ENCODE measurements at regions not wholly inside any gene's neighbourhood (a gene's known extent, or its start where the extent isn't known, plus 50 kb on each side); places are given as distances from the start of the nearest gene placed in this dataset.

DNA sequence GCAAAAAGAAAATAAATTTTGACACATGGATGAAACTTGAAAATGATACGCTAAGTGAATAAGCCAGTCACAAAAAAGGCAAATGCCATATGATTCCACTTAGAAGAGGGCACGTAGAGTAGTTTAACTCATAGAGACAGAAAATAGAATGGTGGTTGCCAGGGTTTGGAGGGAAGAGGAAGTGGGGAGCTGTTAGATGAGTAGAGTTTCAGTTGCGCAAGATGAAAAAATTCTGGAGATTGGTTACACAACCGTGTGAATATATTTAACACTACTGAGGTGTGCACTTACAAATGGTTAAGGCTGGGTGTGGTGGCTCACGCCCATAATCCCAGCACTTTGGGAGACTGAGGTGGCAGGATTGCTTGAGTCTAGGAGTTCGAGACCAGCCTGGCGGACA is 93.4 kb upstream of the TMEM132E start:
- no peak overlapping the region for H3K4me3 Mint-ChIP-seq
- H3T11ph ChIP-seq (ENCODE audit: low read length): no peak overlapping the region
- no peaks in the 10 kb centered on the region for H3K36me3 Mint-ChIP-seq (ENCODE audit: insufficient read depth in 1 of 3, low read depth in 3 of 3)

More for the DNA sequence above, 93.4 kb upstream of the TMEM132E start:
- Mint-ChIP-seq H3K9me3 (no peaks in the 10 kb centered on the region), H3K4me1 (peaks cover 3 to 12% of the 10 kb centered on the region in 2 experiments), H3K27ac (no peak overlapping the region), H3K27me3 (ENCODE audit: low read depth) (peaks cover 37% of the 10 kb centered on the region)
- H3K27ac ChIP-seq (ENCODE audit: insufficient read length, low read depth, low read length): no peak overlapping the region
- H3K23ac ChIP-seq (ENCODE audit: insufficient read length, low read depth, low read length): no peak overlapping the region
- H4K91ac ChIP-seq (ENCODE audit: insufficient read length, low read depth, low read length): no peak overlapping the region
- H4K5ac ChIP-seq (ENCODE audit: insufficient read length, low read depth, low read length): no peak overlapping the region
- no peaks in the 10 kb centered on the region for H3K23me2 ChIP-seq (ENCODE audit: insufficient read length, low read depth, low read length, poor library complexity, severe bottlenecking)
- H2BK15ac ChIP-seq (ENCODE audit: low read depth, low read length): no peak overlapping the region
- no peak overlapping the region for H2AK5ac ChIP-seq (ENCODE audit: insufficient read length, low read length)
- no peak overlapping the region for H2BK5ac ChIP-seq (ENCODE audit: insufficient read length, low read length)
- H3K18ac ChIP-seq (ENCODE audit: insufficient read length, low read depth, low read length): no peak overlapping the region
- no peak overlapping the region for H3K4me2 ChIP-seq (ENCODE audit: insufficient read depth, insufficient read length, low read length)
- H3K79me1 ChIP-seq (ENCODE audit: insufficient read depth, low read depth, low read length, poor library complexity, severe bottlenecking): no peaks in the 10 kb centered on the region
- no peak overlapping the region for H2BK120ac ChIP-seq (ENCODE audit: low read depth, low read length, poor library complexity, severe bottlenecking)
- H2AFZ ChIP-seq (ENCODE audit: low read length): no peak overlapping the region
- no peak overlapping the region for H3K9ac ChIP-seq (ENCODE audit: extremely low read depth, insufficient read length, low read length)
- no peak overlapping the region for H3K14ac ChIP-seq (ENCODE audit: insufficient read depth, low read length)
- H3K56ac ChIP-seq (ENCODE audit: insufficient read length, low read depth, low read length): no peak overlapping the region
- no peak overlapping the region for H4K8ac ChIP-seq (replicated peaks; ENCODE audit: insufficient read length, low read depth, low read length)
- TF ChIP-seq, protein P1, sequence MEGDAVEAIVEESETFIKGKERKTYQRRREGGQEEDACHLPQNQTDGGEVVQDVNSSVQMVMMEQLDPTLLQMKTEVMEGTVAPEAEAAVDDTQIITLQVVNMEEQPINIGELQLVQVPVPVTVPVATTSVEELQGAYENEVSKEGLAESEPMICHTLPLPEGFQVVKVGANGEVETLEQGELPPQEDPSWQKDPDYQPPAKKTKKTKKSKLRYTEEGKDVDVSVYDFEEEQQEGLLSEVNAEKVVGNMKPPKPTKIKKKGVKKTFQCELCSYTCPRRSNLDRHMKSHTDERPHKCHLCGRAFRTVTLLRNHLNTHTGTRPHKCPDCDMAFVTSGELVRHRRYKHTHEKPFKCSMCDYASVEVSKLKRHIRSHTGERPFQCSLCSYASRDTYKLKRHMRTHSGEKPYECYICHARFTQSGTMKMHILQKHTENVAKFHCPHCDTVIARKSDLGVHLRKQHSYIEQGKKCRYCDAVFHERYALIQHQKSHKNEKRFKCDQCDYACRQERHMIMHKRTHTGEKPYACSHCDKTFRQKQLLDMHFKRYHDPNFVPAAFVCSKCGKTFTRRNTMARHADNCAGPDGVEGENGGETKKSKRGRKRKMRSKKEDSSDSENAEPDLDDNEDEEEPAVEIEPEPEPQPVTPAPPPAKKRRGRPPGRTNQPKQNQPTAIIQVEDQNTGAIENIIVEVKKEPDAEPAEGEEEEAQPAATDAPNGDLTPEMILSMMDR (conservative IDR thresholded peaks at IDR 0.05): no peak
- H4K20me1 ChIP-seq (ENCODE audit: control insufficient read depth, insufficient read depth, insufficient read length): peaks cover 2% of the 10 kb centered on the region
- no peak overlapping the region for H2BK20ac ChIP-seq (ENCODE audit: low read depth, low read length, poor library complexity, severe bottlenecking)
- no peaks in the 10 kb centered on the region; the same call in 1 of the 2 replicates for H3K27me3 ChIP-seq (ENCODE audit: insufficient read depth, low read length)
- no peak overlapping the region for H3K4ac ChIP-seq (ENCODE audit: low read depth, low read length)
- DNase-seq: no peak
- H2BK12ac ChIP-seq (ENCODE audit: insufficient read length, low read depth, low read length): no peak overlapping the region
- no CpG with 5 or more reads among the region's 7 CpGs for WGBS (ENCODE audit: extremely low coverage, insufficient read length, low lambda C conversion rate)
- H3K4me1 ChIP-seq (ENCODE audit: insufficient read depth, low read length): no peaks in the 10 kb centered on the region
- no peaks in the 10 kb centered on the region for H3K79me2 ChIP-seq (ENCODE audit: insufficient read depth, low read length)
- no peaks in the 10 kb centered on the region for H3K9me3 ChIP-seq (ENCODE audit: control insufficient read depth, low read depth, low read length)
